ENCODE measurements at regions not wholly inside any gene's neighbourhood (a gene's known extent, or its start where the extent isn't known, plus 50 kb on each side); places are given as distances from the start of the nearest gene placed in this dataset.

GRCh38 chr4:38536716-38537115 is 127.3 kb upstream of the KLF3 start:
- Mint-ChIP-seq H3K27ac (no peak overlapping the region), H3K4me1 (peaks cover 12% of the 10 kb centered on the region), H3K4me3 (no peak overlapping the region), H3K9me3 (peaks cover 4% of the 10 kb centered on the region; the same call in 1 of the 2 replicates), H3K36me3 (no peaks in the 10 kb centered on the region), H3K27me3 (ENCODE audit: low read depth) (peaks cover 8% of the 10 kb centered on the region)
- POLR2A ChIA-PET, result no interaction called here
- DNase-seq (ENCODE audit: low spot score) (no peak), ATAC-seq (no peak)
- CTCF ChIA-PET, result no interaction called here
- TF ChIP-seq ATF2 (CRISPR knock-in tag; IDR thresholded peaks at IDR 0.05; ENCODE audit: borderline replicate concordance, low read depth) (no peak), ARID4B (CRISPR knock-in tag; IDR thresholded peaks at IDR 0.05; ENCODE audit: borderline replicate concordance) (no peak), RELA (CRISPR knock-in tag; IDR thresholded peaks at IDR 0.05; ENCODE audit: borderline replicate concordance) (no peak), CDX4 (CRISPR knock-in tag; IDR thresholded peaks at IDR 0.05; ENCODE audit: borderline replicate concordance) (no peak), HMGXB4 (CRISPR knock-in tag; IDR thresholded peaks at IDR 0.05) (no peak), AR (CRISPR knock-in tag; IDR thresholded peaks at IDR 0.05) (no peak), ATF3 (CRISPR knock-in tag; conservative IDR thresholded peaks at IDR 0.05) (no peak), ZNF671 (CRISPR knock-in tag; IDR thresholded peaks at IDR 0.05) (no peak), FOXP1 (CRISPR knock-in tag; IDR thresholded peaks at IDR 0.05; ENCODE audit: borderline replicate concordance) (no peak), CTCF (IDR thresholded peaks at IDR 0.05) (no peak)

GRCh38 chr4:38537666-38538065 is 126.3 kb upstream of the KLF3 start:
- ChIA-PET POLR2A (no interaction called here), CTCF (no interaction called here)
- Mint-ChIP-seq H3K36me3 (no peaks in the 10 kb centered on the region), H3K9me3 (peaks cover 4% of the 10 kb centered on the region; the same call in 1 of the 2 replicates), H3K27me3 (ENCODE audit: low read depth) (peaks cover 17% of the 10 kb centered on the region), H3K4me3 (no peak overlapping the region), H3K4me1 (peaks cover 4% of the 10 kb centered on the region; the same call in 1 of the 2 replicates), H3K27ac (no peak overlapping the region)
- DNase-seq (ENCODE audit: low spot score) (no peak), ATAC-seq (no peak)
- TF ChIP-seq SP1 (CRISPR knock-in tag; conservative IDR thresholded peaks at IDR 0.05) (no peak), PREB (CRISPR knock-in tag; IDR thresholded peaks at IDR 0.05; ENCODE audit: borderline replicate concordance) (no peak), FOXP4 (CRISPR knock-in tag; IDR thresholded peaks at IDR 0.05) (no peak), ESRRA (CRISPR knock-in tag; IDR thresholded peaks at IDR 0.05; ENCODE audit: borderline replicate concordance) (no peak)
